CD4-positive, alpha-beta T cell treated with Interleukin-4 for 4 hours (primary cell): ENCODE measurements at regions not wholly inside any gene's neighbourhood (a gene's known extent, or its start where the extent isn't known, plus 50 kb on each side); places are given as distances from the start of the nearest gene placed in this dataset.
"Not testable (repeated sequence)": the region's sequence is repeated elsewhere in the genome, so short reads cannot be mapped to it uniquely, and the experiment has no call there.

ENCODE experiments used
- DNase-seq: peaks from one replicate; pipeline ENCODE4 v3.0.0-alpha.2; 2020

DNA sequence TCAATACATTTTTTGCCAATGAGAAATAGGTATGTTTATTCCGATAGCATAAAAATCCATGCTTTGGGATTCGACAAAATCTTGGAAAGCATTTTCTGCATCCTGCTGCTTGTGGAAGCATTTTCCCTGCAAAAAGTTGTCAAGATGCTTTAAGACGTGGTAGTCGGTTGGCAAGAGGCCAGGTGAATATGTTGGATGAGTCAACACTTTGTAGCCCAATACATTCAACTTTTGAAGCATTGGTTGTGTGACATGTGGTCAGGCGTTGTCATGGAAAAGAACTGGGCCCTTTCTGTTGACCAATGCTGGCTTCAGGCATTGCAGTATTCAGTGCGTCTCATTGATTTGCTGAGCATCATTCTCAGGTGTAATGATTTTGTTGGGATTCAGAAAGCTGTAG is 764.5 kb downstream of the TRIB2 start:
- no peak for DNase-seq

DNA sequence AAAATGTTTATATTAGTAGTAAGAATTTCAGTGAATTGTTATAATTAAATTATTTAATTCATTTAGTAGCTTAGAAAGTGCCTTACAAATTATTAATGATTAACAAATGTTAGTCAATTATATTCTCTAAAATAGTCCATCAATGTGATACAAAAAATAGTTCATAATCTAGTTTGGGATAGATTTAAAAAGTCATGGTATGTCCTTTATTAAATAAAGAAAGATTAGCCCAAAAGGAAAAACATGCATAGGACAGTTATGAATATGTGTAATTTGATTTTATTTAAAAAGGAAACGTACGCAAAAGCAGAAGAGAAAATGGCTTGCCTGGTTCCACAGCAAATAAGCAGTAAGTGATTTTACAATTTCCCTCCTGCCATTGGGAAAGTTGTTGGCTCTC is 768.5 kb downstream of the TRIB2 start:
- DNase-seq: no peak

DNA sequence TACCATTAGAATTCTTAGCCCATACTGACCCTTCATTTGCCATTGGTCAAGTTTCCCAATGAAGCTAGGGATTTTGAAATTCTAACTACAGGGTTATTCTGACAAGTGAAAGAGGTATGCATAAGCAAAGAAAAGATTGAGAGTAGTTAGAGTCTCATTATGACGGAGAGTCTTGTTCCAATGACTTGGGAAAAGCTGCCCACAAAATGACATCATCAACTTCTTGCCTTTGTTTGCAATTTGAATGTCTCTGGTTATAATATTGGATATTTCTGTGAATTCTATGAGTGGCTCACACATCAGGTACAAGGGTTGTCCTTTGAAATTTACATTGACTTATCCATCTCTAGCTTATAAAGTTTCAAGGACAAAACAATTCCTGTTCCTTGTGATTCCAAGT is 772.2 kb downstream of the TRIB2 start:
- DNase-seq: no peak

DNA sequence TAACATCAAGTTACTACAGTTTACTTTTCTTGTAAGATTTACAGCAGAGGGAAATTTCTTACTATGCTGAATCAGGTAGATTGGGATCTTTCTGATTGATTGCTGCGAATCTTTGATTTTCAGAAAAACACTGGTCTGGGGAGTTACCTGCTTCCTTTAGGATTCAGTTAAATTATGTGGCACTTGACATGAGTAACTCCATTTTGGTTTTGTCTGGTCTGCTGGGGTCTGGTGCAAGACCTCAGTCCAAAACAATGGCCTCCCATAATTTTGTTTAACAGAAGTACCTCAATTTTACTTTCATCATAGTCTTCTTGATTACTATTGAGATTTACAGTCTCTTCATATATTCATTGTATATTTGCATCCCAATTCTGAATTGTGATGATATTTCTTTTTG is 775.5 kb downstream of the TRIB2 start:
- DNase-seq: no peak

DNA sequence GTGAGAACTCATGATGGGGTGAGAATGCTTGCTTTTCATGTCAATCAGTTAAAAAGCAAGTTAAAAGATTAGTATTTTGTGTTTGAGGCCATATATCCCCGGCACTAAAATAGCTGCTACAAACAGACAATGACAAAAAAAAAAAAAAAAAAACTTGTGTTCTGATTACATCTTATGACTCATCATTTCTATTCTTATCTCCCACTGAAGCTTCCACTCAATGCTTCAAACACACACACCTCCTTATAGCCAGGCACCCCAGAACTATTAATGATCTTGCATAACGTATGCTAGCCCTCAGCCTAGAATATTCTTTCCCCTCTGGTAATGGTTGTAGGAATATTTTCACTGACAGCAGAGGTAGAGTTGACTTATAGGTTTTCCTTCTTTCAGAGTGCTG is 778.3 kb downstream of the TRIB2 start:
- DNase-seq: no peak

DNA sequence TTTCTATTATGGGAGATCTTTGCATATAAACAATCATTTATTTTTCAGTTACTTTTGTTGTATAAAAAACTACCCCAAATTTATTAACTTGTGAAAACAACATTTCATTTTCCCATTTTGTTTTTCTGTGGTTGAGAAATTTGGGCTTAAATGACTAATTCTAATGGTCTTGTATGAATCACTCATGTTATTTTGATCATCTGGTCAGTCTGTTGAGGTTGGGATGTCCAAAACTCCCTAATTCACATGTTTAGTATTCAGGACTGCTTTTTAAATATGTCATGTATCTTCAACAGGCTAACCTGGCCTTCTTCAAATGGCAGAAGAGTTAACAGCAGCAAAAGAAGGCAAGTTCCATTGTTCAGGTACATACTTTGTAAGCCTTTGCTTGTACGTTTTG is 788.1 kb downstream of the TRIB2 start:
- DNase-seq: no peak

DNA sequence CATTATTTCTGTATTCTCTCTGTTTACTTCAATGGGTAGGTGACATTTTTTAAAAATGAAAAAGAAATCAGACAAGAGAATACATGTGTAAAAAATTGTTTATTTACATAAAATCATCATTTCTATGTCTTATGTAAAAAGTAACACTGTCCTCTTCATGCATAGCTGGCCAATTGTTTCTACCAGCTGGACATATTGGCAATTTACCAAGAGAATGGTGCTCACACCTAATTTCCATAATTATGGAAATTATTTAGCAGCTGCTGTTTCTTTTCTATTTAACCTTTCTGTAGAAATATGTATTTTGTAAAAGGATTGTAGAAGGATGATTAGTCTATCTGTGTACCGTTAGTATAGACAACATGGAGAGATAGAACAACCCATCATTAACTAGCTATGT is 791.9 kb downstream of the TRIB2 start:
- no peak for DNase-seq

DNA sequence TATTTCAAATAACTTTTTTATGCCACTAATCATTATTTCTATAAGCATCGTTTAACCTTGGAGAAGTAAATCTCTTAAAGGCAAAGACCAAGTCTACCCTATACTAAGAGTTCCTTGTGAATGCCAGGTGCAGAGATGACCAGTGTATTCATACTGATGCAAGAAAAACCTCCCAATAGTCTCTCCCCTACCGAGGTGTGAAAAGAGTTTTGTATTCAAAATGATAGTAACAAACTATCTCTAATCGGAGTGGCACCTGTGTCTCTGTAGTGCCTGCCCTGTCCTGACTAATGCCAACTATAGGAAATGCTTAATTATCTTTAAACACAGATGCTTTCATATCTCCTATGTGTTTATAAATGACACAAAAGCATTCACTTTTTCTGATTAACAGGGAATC is 798.5 kb downstream of the TRIB2 start:
- DNase-seq: no peak

DNA sequence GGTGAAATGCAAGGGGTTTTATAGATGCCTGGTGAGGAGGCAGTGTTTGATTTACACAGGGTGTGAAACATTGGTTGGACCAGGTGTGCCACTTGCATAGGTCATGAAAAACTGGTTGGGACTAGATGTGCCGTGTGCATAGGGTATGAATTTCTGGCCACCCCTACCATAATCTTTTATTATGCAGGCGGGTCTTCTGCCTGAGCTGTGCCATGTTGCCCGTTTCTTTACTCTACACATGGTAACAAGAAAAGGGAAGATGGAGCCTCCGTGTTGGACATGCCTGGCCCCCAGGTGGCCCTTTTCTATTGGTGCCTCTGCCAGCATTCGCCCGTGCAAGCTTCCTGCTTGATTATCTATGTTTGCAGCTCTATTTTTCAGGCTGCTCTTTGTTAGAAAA is 805.4 kb downstream of the TRIB2 start:
- no peak for DNase-seq

DNA sequence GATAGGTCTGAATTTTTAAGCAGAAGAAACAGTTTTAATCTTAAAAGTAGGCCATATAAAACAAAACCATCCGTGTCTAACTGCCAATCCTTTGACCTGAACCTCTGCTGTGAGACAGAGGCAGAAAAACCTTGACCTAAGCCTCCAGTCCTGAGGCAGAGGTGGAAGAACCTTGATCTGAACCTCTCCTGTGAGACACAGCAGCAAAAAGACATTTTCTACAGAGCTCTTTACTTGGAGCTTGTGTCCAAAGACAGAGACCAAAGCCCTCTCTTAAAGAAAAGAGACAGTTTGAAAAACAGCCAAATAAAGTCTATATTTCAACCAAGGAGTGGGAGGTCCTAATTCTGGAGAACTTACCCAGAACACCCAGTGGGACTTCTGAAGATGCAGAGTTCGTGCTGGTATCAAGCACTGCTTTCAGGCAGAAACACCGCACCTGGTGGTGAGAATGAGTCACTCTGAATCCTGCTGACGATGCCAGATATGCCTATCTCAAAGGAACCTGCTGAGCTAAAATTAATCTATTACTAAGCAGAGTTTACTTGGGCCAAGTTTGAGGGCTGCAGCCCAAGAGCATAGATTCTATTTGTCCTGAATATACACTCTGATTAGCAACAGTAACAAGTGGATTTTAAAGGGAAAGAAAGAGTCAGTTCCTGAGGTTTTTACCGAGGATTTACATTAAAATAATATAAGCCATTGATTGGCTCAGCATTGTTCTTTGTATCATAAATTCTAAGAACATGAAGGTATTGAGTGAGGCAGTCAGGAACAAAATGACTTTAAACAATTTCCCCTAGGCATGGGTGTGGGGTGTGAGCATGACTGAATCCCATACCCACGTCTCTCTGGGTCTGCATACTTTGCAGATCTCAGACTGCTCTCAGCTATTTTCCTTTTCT is 806.4 kb downstream of the TRIB2 start:
- DNase-seq: no peak

DNA sequence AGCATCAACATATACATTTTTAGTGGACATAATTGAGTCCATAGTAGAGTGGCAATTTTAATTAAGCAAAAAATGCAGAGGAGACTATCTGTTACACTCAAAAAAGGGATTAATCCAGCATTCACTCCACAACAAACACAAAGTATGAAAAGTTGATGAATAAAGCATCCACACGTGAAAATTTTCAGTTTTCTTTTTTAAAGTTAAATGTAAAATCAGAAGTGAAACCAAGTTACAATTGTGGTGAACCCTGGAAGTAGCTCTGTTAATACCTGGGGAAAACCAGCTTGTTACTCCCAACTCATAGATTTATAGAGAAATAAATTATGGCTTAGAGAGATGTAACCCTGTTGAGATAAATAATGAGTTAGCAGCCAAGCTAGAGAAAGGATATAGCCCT is 807.8 kb downstream of the TRIB2 start:
- no peak for DNase-seq

DNA sequence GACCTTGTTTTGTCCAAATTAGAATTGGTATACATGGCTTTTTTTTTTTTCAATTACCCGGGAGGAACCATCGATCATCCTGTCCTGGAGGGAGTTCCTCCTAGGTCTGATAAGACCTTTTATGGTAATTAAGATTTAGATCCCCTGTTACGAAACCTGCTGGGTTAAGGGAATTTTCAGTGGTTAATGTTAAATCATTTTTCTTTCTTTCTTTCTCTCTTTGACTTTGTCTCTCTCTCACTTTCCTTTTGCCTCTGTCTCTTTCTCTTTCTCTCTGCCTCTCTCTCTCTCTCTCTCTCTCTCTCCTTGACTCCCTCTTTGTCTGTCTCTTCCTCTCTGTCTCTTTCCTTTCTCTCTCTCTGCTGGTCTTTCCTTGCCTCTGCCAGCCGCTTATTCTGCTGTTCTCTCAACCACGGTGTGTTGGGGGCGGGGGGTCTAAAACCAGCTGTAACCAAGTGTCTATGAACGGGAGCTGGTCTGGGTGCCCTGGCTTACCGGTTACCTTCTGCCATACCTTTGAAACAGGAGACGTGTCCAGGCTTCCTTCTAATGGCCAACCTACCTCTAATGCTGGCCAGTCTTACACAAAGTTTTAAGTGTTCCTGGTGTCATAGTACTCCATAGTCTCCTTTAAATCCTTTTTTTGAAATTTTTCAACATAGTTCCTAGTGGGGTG is 815.1 kb downstream of the TRIB2 start:
- not testable (repeated sequence) for DNase-seq

DNA sequence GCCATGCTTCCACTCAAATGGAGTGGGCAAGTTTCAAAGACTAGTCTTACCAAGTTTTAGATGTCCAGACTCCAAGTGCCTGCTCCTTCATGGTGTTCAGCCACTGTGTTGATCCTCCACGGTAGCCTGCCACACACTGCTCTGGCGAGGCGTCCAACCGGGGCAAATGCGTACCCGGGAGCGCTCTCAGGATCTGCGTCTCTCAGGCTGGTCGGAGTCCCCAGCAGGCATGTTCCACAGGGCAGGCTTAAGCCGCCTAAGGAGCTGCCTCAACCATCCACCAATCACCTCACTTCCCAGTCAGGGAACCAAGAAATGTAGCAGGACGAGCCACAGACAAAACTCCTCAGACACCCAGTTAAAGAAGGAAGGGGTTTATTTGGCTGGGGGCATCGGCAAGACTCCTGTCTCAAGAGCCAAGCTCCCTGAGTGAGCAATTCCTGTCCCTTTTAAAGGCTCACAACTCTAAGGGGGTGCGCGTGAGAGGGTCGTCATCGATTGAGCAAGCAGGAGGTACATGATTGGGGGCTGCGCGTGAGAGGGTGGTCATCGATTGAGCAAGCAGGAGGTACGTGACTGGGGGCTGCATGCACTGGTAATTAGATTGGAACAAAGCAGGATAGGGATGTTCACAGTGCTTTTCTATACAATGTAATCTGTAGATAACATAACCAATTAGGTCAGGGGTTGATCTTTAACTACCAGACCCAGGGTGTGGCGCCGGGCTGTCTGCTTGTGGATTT is 816.2 kb downstream of the TRIB2 start:
- not testable (repeated sequence) for DNase-seq

DNA sequence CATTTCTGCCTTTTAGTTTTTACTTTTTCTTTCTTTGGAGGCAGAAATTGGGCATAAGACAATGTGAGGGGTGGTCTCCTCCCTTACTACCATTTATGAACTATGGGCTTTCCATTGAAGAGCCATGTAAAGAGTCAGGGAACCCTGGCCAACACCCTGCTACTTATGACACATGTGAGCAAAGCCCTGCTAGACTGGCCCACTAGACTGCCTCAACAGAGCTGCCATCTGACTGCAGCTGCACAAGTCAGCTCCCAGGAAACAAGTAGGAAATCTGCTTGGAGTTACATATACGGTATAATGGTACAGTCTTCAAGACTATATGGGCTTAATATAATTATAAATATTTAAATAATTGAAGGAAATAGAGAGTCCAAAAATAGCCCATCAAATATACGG is 816.8 kb downstream of the TRIB2 start:
- DNase-seq: no peak

DNA sequence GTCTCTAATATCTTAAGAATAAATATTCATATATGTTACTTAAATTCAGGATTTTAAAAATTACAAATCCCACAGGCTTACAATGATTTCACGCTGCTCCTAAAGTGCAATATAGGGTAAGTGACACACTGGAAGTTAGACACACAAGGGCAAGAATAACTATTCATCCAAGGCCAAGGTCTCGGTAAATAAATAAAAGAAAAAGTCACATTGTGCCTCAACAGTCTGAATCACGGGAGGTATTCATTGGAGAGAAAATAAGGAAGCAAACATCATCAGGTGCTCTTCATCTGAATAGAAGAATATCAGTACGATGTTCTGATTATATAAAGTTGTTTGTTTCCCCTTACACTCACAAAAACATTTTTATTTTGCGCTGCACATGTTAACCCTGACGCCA is 820.2 kb downstream of the TRIB2 start:
- no peak for DNase-seq

DNA sequence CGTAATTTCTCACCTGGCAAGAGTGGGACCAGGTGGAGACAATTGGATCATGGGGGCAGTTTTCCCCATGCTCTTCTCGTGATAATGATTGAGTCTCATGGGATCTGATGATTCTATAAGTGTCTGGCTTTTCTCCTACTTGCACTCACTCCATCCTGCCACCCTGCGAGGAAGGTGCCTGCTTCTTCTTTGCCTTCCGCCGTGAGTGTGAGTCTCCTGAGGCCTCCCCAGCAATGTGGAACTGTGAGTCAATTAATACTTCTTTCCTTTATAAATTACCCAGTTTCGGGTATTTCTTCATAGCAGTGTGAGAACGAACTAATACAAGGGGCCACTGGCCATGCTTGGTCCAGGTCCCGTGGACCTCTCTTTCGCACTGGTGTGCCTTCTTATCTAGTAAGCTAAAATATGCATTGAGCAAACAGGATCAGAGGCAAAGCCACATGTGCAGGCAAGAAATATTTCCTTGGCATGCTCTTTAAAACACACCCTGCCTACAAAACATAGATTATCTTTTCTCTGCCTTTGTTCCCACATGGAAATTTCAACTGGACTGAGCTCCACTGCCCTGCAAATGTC is 821.1 kb downstream of the TRIB2 start:
- no peak for DNase-seq

DNA sequence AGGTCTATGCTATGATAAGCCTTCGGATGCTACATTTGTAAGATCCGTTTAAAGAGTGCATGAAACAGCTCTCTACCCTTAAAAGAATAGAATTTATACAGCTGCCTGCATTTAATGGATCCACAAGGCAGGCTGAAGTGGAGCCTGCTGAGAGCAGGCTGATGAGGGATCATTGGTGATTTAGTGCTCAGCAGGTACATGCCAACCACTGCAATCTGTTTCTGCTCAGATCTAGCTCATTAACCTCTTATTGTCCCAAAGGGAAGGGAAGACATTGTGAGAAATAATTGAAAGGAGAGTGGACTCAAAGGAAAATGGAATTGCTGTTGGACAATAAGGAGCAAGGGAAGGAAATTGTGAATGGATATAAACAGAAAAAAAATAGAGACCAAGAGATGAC is 822.6 kb downstream of the TRIB2 start:
- DNase-seq: no peak

DNA sequence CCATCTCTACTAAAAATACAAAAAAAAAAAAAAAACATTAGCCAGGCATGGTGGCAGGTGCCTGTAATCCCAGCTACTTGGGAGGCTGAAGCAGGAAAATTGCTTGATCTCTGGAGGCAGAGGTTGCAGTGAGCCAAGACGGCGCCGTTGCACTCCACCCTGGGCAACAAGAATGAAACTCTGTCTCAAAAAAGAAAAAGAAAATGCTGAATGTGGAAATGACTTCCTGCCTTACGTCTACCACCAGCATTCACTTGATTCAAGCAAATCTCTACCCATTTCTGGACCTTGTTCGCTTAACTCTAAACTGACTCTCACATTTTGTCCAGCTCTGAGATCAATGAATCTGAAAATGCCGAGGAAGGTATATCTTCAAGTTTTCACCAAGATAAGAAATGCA is 825.3 kb downstream of the TRIB2 start:
- DNase-seq: no peak

DNA sequence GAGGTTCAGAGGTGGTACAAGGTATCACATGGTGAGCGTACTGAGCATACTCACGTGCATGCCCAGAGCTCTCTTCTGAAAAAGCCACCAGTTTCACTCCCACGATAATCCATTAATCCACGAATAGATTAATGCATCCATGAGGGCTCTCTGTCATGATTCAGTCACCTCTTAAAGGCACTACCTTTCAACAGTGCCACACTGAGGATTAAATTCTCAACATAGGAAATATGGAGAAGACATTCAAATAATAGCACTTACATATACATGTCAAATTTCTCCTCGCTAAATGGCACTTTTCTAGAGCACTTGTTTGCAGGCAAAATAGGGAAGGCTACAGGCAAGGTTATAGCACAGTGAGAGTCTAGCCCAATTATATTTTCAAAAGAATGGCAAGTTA is 825.9 kb downstream of the TRIB2 start:
- no peak for DNase-seq

DNA sequence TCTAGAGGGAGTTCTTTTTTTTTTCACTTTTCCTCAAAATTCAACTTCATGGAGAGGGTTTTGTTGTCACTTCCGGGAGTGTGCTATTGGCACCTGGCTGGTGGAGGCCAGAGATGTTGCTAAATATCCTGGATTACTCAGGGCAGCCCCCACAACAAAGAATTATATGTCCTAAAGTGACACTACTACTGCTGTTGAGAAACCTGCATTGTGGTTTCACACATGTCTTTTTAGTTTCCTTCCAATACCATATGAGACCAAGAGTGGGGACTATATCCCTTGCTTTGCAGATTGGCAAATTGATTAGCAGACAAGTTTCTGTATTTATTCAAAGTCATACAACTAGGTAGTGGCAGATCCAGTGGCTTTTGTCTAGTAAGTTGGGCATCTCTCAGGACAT is 826.8 kb downstream of the TRIB2 start:
- no peak for DNase-seq

DNA sequence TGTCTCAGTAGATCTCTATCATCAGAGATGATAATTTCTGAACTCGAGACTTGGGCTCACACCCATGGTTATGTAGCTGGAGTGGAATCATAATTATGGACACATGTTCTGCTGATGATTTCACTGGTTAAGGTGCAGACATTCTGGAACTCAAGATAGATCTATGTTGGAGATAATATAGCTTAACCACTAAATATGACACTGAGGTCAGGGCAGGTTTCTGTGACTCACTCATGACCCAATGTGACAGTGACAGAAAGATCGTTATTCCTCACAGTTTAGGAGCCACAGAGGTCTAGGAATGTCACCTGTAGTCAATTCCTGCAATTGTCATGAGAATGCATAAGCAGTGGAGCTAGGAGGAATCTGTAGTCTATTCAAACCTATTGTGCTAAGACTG is 828.6 kb downstream of the TRIB2 start:
- no peak for DNase-seq

DNA sequence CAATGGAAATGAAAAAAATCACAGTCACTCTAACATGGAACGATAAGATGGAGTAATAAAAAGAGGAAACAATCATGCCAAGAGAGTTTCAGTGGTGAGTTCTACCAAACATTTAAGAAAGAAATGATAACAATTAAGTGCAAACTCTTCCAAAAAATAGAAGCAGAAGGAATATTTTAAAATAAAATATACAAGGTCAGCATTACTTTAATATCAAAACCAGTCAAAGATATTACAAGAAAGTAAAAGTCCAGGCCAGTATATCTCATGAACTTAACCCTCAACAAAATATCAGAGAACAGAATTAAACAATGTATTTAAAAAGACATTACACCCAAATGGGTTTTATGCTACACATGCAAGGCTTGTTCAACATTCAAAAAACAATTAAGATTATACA is 829.4 kb downstream of the TRIB2 start:
- DNase-seq: no peak
